Endodermal cell (in vitro differentiated cells): ENCODE measurements at regions not wholly inside any gene's neighbourhood (a gene's known extent, or its start where the extent isn't known, plus 50 kb on each side); places are given as distances from the start of the nearest gene placed in this dataset.

ENCODE experiments used
- DNase-seq: peaks from one replicate; pipeline ENCODE4 v3.0.0-alpha.2; 2017
- H3K27ac ChIP-seq: 2 replicates; pipeline ENCODE4 v1.5.1; 2013; ENCODE audit warnings: mild to moderate bottlenecking, low read depth, low read length, moderate library complexity
- H3K27me3 ChIP-seq: 2 replicates; pipeline ENCODE4 v1.6.1; 2013; ENCODE audit warnings: mild to moderate bottlenecking, low read length, moderate library complexity; ENCODE audit not compliant: insufficient read depth, control insufficient read depth, poor library complexity, severe bottlenecking
- H3K36me3 ChIP-seq: 2 replicates; pipeline ENCODE4 v1.7.0; 2013; ENCODE audit warnings: mild to moderate bottlenecking, low read length, moderate library complexity; ENCODE audit not compliant: control insufficient read depth, insufficient read depth
- H3K4me1 ChIP-seq: one replicate; pipeline ENCODE4 v1.7.0; 2013; ENCODE audit warnings: low read length; ENCODE audit not compliant: control insufficient read depth, insufficient read depth
- H3K4me3 ChIP-seq: 2 replicates; pipeline ENCODE4 v1.5.1; 2013; ENCODE audit warnings: mild to moderate bottlenecking, low read length, moderate library complexity
- H3K9ac ChIP-seq: 2 replicates; pipeline ENCODE4 v1.6.1; 2013; ENCODE audit warnings: mild to moderate bottlenecking, low read length, moderate library complexity; ENCODE audit not compliant: poor library complexity, severe bottlenecking; ENCODE audit errors: extremely low read depth
- H3K9me3 ChIP-seq: 2 replicates; pipeline ENCODE4 v1.6.1; 2013; ENCODE audit warnings: mild to moderate bottlenecking, low read length, moderate library complexity; ENCODE audit not compliant: control insufficient read depth
- H3K27ac Mint-ChIP-seq: 2 replicates; pipeline ENCODE4 v1.8.0; 2020; ENCODE audit warnings: mixed read lengths
- H3K27me3 Mint-ChIP-seq: 2 replicates; pipeline ENCODE4 v1.8.0; 2021; ENCODE audit warnings: mild to moderate bottlenecking, mixed read lengths; ENCODE audit not compliant: insufficient read depth
- H3K36me3 Mint-ChIP-seq: 2 replicates; pipeline ENCODE4 v1.8.0; 2020; ENCODE audit warnings: low read depth, mixed read lengths
- H3K4me1 Mint-ChIP-seq: 2 replicates; pipeline ENCODE4 v1.8.0; 2020; ENCODE audit warnings: mixed read lengths
- H3K4me3 Mint-ChIP-seq: 2 replicates; pipeline ENCODE4 v1.8.0; 2020; ENCODE audit warnings: mild to moderate bottlenecking, moderate library complexity, mixed read lengths
- H3K9me3 Mint-ChIP-seq: 2 replicates; pipeline ENCODE4 v1.8.0; 2020; ENCODE audit warnings: mild to moderate bottlenecking, mixed read lengths
- WGBS, 2 experiments: methylation state at CpG; one replicate each; pipeline versions ENCODE4 v1.1.5 to v1.1.7; 2013; ENCODE audit warnings: missing lambda C conversion rate in 2 of 2, mixed read lengths in 1 of 2; ENCODE audit not compliant: insufficient coverage in 1 of 2, insufficient read length in 1 of 2; 5-methylcytosine and 5-hydroxymethylcytosine counted together
- TF ChIP-seq, protein P1 (sequence below): fragments of 200-600 bp; sonication (generic); conservative IDR thresholded peaks from 2 replicates; pipeline ENCODE4 v1.5.0; 2021; ENCODE audit warnings: antibody characterized with exemption, mild to moderate bottlenecking

- Histone ChIP-seq H3K36me3 (no peaks in the 10 kb centered on the region), H3K27me3 (no peaks in the 10 kb centered on the region), H3K4me3 (no peak overlapping the region), H3K9me3 (no peaks in the 10 kb centered on the region), H3K9ac (no peak overlapping the region), H3K27ac (no peak overlapping the region), H3K4me1 (no peaks in the 10 kb centered on the region)
- H3K27me3 Mint-ChIP-seq: peaks cover 24% of the 10 kb centered on the region
- WGBS, 2 experiments: 89 to 100% methylated on average over 1 of the region's 1 CpG
- H3K9me3 Mint-ChIP-seq: peaks cover 13% of the 10 kb centered on the region
- H3K4me3 Mint-ChIP-seq: no peak overlapping the region
- H3K4me1 Mint-ChIP-seq: peaks cover 17% of the 10 kb centered on the region
- TF ChIP-seq, protein P1, sequence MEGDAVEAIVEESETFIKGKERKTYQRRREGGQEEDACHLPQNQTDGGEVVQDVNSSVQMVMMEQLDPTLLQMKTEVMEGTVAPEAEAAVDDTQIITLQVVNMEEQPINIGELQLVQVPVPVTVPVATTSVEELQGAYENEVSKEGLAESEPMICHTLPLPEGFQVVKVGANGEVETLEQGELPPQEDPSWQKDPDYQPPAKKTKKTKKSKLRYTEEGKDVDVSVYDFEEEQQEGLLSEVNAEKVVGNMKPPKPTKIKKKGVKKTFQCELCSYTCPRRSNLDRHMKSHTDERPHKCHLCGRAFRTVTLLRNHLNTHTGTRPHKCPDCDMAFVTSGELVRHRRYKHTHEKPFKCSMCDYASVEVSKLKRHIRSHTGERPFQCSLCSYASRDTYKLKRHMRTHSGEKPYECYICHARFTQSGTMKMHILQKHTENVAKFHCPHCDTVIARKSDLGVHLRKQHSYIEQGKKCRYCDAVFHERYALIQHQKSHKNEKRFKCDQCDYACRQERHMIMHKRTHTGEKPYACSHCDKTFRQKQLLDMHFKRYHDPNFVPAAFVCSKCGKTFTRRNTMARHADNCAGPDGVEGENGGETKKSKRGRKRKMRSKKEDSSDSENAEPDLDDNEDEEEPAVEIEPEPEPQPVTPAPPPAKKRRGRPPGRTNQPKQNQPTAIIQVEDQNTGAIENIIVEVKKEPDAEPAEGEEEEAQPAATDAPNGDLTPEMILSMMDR: no peak
- no peak for DNase-seq
- no peaks in the 10 kb centered on the region for H3K36me3 Mint-ChIP-seq
- no peak overlapping the region for H3K27ac Mint-ChIP-seq
Measured at GRCh38 chr6:44775121-44775520, 387.6 kb downstream of the CDC5L start.

- H3K4me3 Mint-ChIP-seq: no peak overlapping the region
Measured at GRCh38 chr6:44776344-44776743, 388.8 kb downstream of the CDC5L start.

GRCh38 chr6:44778513-44778912 is 391.0 kb downstream of the CDC5L start:
- Mint-ChIP-seq H3K9me3 (peaks cover 9% of the 10 kb centered on the region), H3K27ac (no peak overlapping the region), H3K4me1 (peaks cover 10% of the 10 kb centered on the region), H3K36me3 (no peaks in the 10 kb centered on the region), H3K27me3 (peaks cover 25% of the 10 kb centered on the region), H3K4me3 (no peak overlapping the region)
- H3K9me3 ChIP-seq: no peaks in the 10 kb centered on the region
- H3K4me3 ChIP-seq: no peak overlapping the region
- TF ChIP-seq, protein P1: peak; percentile 66
- H3K27me3 ChIP-seq: no peaks in the 10 kb centered on the region
- no peak overlapping the region for H3K9ac ChIP-seq
- H3K36me3 ChIP-seq: no peaks in the 10 kb centered on the region
- 90 to 100% methylated on average over 1 of the region's 1 CpG for WGBS, 2 experiments
- no peak overlapping the region for H3K27ac ChIP-seq
- DNase-seq: peak; percentile 63
- H3K4me1 ChIP-seq: peaks cover 3% of the 10 kb centered on the region

More at GRCh38 chr6:44776344-44776743, 388.8 kb downstream of the CDC5L start:
- H3K4me1 ChIP-seq: no peaks in the 10 kb centered on the region
- peaks cover 16% of the 10 kb centered on the region for H3K4me1 Mint-ChIP-seq
- no peak overlapping the region for H3K9ac ChIP-seq
- H3K36me3 Mint-ChIP-seq: no peaks in the 10 kb centered on the region
- H3K27ac Mint-ChIP-seq: no peak overlapping the region
- H3K36me3 ChIP-seq: no peaks in the 10 kb centered on the region
- TF ChIP-seq, protein P1: no peak
- H3K9me3 Mint-ChIP-seq: peaks cover 11% of the 10 kb centered on the region
- no peak overlapping the region for H3K4me3 ChIP-seq
- no peak overlapping the region for H3K27ac ChIP-seq
- DNase-seq: no peak
- H3K9me3 ChIP-seq: no peaks in the 10 kb centered on the region
- peaks cover 24% of the 10 kb centered on the region for H3K27me3 Mint-ChIP-seq
- H3K27me3 ChIP-seq: no peaks in the 10 kb centered on the region
